Activated CD4-positive, alpha-beta T cell treated with anti-CD3 and anti-CD28 coated beads for 36 hours (primary cell): ENCODE measurements at regions not wholly inside any gene's neighbourhood (a gene's known extent, or its start where the extent isn't known, plus 50 kb on each side); places are given as distances from the start of the nearest gene placed in this dataset.

Experiments used
- ATAC-seq: fragments of 200-7000 bp; cut with Tn5 transposase; one replicate; pipeline ENCODE4 v1.10.0; 2021; ENCODE audit warnings: mild to moderate bottlenecking, moderate library complexity
- CTCF ChIA-PET: fragments of 350-600 bp; sonication (Branson Sonifier 250); formaldehyde crosslinking; loops from one replicate; lab custom pipeline; 2021; ENCODE audit warnings: antibody characterized with exemption; lab: Charles Lee
- POLR2A ChIA-PET: fragments of 350-600 bp; sonication (Branson Sonifier 250); formaldehyde crosslinking; loops from one replicate; lab custom pipeline; 2021; ENCODE audit warnings: antibody characterized with exemption, inconsistent platforms; lab: Charles Lee
- DNase-seq: peaks from one replicate; pipeline ENCODE4 v3.0.0-alpha.2; 2020
- H3K27ac Mint-ChIP-seq: one replicate; pipeline ENCODE4 v1.8.0; 2021; ENCODE audit warnings: mixed read lengths
- H3K27me3 Mint-ChIP-seq: one replicate; pipeline ENCODE4 v1.8.0; 2021; ENCODE audit warnings: mixed read lengths
- H3K36me3 Mint-ChIP-seq: one replicate; pipeline ENCODE4 v1.8.0; 2021; ENCODE audit warnings: low read depth, mixed read lengths
- H3K4me1 Mint-ChIP-seq: one replicate; pipeline ENCODE4 v1.8.0; 2021; ENCODE audit warnings: mixed read lengths
- H3K4me3 Mint-ChIP-seq: one replicate; pipeline ENCODE4 v1.8.0; 2021; ENCODE audit warnings: mild to moderate bottlenecking, moderate library complexity, mixed read lengths
- H3K9me3 Mint-ChIP-seq: one replicate; pipeline ENCODE4 v1.8.0; 2021; ENCODE audit warnings: low read depth, mixed read lengths
- intact Hi-C, 2 experiments: fragments of 100-400 bp; cut with DNase I in 1 of 2; cut with micrococcal nuclease in 1 of 2; formaldehyde crosslinking; loops; one replicate each; pipeline versions ENCODE4 v1.14.2 to v1.15.1; 2022 to 2024; cut with DNase I, micrococcal nuclease

DNA sequence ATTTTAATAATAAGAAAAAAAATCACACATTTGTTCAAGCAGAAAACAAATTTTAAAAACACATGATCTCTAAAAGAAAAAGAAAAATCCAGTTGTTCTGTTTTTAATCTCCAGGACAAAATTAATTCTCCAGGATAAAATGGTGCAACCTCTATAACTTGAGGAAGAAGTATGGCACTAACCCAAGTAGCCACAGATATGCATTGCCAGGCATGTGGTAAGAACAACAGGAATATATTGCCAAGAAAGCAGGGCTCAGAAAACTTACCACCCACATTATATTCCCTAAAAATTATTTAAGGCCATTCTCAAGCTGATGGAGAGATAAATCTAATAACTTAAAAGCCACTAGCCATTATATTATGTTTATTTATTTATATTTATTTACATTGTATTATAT lies 295.7 kb upstream of the TMCO5A start:
- no peaks in the 10 kb centered on the region for H3K9me3 Mint-ChIP-seq
- DNase-seq (no peak), ATAC-seq (no peak)
- H3K4me1 Mint-ChIP-seq = no peaks in the 10 kb centered on the region
- H3K36me3 Mint-ChIP-seq = no peaks in the 10 kb centered on the region
- intact Hi-C loops = no loop called here
- H3K27me3 Mint-ChIP-seq = no peaks in the 10 kb centered on the region
- CTCF ChIA-PET = interaction anchor here (1.0 to 1.1 kb wide), 2 partner anchors 11 to 13 kb away, joined by 3 to 4 read pairs; no protein-coding TSS in a partner anchor
- POLR2A ChIA-PET = no interaction called here
- no peak overlapping the region for H3K27ac Mint-ChIP-seq
- no peak overlapping the region for H3K4me3 Mint-ChIP-seq

DNA sequence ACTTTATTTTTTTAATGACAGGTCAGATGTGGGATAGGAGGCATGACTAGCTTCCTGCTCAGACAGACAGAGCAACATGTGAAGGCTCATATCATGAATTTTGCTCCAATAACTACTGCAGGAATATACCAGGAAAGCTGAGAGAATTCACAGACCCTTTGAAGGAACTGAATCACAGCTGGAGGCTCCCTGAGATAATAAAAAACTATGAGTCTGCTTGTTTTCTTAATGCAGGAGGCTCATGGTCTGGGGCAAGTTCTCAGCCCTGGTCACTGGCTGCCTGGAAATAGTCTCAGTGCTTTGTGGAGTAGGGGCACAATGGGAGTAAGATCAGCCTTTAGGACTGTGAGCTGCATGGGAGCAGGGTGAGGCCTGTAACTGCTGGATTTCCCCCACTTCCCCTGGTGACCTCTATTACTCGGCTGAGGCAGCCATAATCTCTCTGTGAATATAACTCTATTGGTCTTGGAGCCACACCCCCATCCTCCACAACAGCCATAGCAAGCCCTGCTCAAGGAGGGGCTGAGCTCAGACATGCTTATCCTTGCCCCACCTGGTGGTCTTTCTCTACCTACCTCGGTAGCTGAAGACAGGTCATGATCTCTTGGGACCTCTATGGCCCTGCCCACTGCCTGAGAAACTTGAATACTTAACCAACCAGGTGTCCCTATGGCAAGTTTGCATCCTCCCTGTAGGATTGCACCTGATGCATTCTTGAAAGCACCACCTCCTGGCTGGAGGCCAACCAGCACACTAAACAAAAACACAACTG lies 281.6 kb upstream of the TMCO5A start:
- Mint-ChIP-seq H3K27ac (no peak overlapping the region), H3K36me3 (no peaks in the 10 kb centered on the region), H3K4me3 (no peak overlapping the region), H3K4me1 (no peaks in the 10 kb centered on the region), H3K27me3 (no peaks in the 10 kb centered on the region), H3K9me3 (peaks cover 18% of the 10 kb centered on the region)
- POLR2A ChIA-PET = interaction anchor here (0.6 kb wide), 1 partner anchor 945 kb away, joined by 3 read pairs; no protein-coding TSS in a partner anchor
- intact Hi-C loops = no loop called here
- ATAC-seq (no peak), DNase-seq (no peak)
- CTCF ChIA-PET = interaction anchor here (0.7 kb wide), 1 partner anchor 889 kb away, joined by 4 read pairs; no protein-coding TSS in a partner anchor

DNA sequence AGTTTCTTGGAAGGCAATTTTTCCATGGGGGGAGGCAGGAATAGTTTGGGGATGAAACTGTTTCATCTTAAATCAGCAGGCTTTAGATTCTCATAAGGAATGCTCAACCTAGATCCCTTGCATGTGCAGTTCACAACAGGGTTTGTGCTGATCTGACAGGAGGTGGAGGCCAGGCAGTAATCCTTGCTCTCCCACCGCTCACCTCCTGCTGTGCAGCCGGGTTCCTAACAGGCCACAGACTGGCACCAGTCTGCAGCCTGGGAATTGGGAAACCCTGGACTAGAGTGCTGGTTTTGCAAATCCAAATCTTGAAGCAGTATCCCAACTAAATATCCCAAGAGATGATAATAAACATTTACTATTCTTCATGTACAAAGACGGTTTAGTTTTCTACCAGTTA lies 256.3 kb upstream of the TMCO5A start:
- H3K36me3 Mint-ChIP-seq = no peaks in the 10 kb centered on the region
- no peak overlapping the region for H3K4me3 Mint-ChIP-seq
- intact Hi-C loops = no loop called here
- no peak overlapping the region for H3K27ac Mint-ChIP-seq
- no peaks in the 10 kb centered on the region for H3K27me3 Mint-ChIP-seq
- no peaks in the 10 kb centered on the region for H3K9me3 Mint-ChIP-seq
- ChIA-PET CTCF (no interaction called here), POLR2A (no interaction called here)
- no peak for DNase-seq
- no peak for ATAC-seq
- no peaks in the 10 kb centered on the region for H3K4me1 Mint-ChIP-seq

DNA sequence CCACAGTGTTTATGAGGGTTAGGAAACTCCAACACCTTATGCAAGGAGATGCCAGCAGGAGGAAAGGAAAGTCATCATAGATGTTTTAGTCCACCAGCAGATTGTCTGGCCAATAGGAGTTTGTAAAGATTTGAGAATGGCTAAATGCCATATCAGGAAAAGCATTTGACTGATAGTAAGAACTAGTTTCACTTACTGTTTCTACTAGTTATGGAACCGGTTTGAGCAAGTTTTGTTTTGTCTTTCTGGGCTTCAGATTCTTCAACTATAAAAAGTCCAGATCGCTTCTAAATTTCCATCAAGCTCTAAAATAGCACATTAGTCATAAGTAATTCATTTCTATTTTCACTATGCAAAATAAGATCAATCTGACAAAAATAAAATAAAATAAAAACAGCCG lies 254.8 kb upstream of the TMCO5A start:
- ChIA-PET CTCF (no interaction called here), POLR2A (no interaction called here)
- H3K4me1 Mint-ChIP-seq = no peaks in the 10 kb centered on the region
- no peaks in the 10 kb centered on the region for H3K36me3 Mint-ChIP-seq
- intact Hi-C loops = no loop called here
- ATAC-seq (no peak), DNase-seq (no peak)
- no peak overlapping the region for H3K27ac Mint-ChIP-seq
- H3K4me3 Mint-ChIP-seq = no peak overlapping the region
- no peaks in the 10 kb centered on the region for H3K9me3 Mint-ChIP-seq
- no peaks in the 10 kb centered on the region for H3K27me3 Mint-ChIP-seq

DNA sequence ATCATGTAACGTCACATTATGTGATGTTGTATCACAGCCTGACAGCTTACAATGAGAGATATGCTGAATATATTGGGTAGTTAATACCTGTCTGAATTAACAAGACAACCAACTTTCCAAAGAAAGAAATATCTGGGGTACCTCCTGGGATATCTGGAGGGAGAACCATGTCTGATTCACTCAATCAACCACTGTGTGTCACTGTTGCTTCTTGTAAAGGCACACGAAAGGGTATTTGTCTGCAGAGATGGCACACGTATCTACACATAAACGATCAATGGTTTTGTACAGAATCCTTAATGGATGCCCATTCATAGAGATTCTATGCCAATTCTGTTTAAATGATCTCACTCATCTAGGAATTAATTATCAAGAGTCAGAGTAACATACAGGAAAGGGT lies 252.1 kb upstream of the TMCO5A start:
- Mint-ChIP-seq H3K4me1 (no peaks in the 10 kb centered on the region), H3K9me3 (no peaks in the 10 kb centered on the region), H3K4me3 (no peak overlapping the region), H3K27me3 (no peaks in the 10 kb centered on the region), H3K27ac (no peak overlapping the region), H3K36me3 (no peaks in the 10 kb centered on the region)
- CTCF ChIA-PET = no interaction called here
- POLR2A ChIA-PET = no interaction called here
- ATAC-seq = no peak
- no peak for DNase-seq
- intact Hi-C loops = no loop called here

DNA sequence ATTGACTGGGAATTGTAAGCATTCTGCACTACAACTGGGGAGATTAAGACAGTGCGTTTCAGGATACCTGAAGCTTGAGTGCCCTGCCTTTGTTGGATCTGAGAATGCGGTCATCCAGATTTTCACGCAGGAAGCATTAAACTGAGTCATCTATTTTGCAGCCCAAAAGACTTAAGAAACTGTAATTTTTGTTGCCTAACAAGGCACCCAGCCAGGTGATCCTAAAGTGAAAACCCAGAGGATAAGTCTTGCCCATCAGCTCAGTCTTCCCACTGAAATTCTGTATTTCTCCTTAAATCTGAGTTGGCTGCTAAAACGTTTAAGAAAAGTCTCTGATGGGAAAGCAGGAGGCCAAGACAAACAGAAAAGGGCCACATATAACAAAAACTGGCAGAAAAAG lies 242.5 kb upstream of the TMCO5A start:
- no peak overlapping the region for H3K27ac Mint-ChIP-seq
- POLR2A ChIA-PET = no interaction called here
- H3K4me1 Mint-ChIP-seq = no peaks in the 10 kb centered on the region
- H3K36me3 Mint-ChIP-seq = no peaks in the 10 kb centered on the region
- no peak overlapping the region for H3K4me3 Mint-ChIP-seq
- DNase-seq (no peak), ATAC-seq (no peak)
- intact Hi-C loops = no loop called here
- H3K9me3 Mint-ChIP-seq = no peaks in the 10 kb centered on the region
- no peaks in the 10 kb centered on the region for H3K27me3 Mint-ChIP-seq
- CTCF ChIA-PET = no interaction called here

DNA sequence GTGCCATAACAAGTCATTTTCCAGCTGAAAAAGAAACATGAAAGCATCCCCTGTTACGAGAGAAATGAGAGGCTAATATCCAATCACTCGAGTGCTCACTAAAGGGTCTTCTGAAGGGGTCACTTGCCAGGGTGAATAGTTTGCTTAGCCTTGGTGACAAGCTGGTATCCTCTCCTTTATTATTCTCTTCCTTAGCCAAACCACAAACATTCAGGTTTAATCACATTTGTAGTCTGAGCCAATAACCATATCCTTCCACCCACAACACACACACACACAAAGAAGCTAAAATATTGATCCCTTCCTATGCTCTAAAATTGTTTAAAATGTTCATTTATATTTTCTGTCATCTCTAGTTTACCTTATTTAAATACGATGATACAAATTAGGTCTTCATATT lies 240.5 kb upstream of the TMCO5A start:
- POLR2A ChIA-PET = no interaction called here
- ATAC-seq (no peak), DNase-seq (no peak)
- Mint-ChIP-seq H3K36me3 (no peaks in the 10 kb centered on the region), H3K27me3 (no peaks in the 10 kb centered on the region), H3K27ac (no peak overlapping the region), H3K4me1 (no peaks in the 10 kb centered on the region), H3K4me3 (no peak overlapping the region), H3K9me3 (no peaks in the 10 kb centered on the region)
- intact Hi-C loops = no loop called here
- CTCF ChIA-PET = no interaction called here

DNA sequence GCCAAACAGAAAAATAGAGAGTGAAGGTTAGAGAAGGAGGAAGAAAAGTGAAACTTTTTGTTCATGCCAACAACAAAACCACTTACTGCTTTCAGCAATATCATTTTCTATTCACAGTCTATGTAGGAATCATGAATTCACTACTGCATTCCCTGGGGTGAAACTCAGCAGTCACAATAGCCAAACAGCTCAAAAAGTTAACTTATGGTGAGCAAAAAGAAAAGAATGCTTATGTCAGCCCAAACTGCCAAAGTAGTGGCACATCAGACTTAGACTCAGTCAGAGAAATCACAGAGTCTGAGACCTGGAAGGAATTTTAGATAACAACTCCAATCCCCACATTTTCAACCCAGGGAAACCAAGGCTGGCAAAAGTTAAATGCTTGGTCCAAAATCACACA lies 238.7 kb upstream of the TMCO5A start:
- ChIA-PET CTCF (no interaction called here), POLR2A (interaction anchor here (0.6 kb wide), 1 partner anchor 479 kb away, joined by 3 read pairs; no protein-coding TSS in a partner anchor)
- intact Hi-C loops = no loop called here
- Mint-ChIP-seq H3K4me3 (no peak overlapping the region), H3K4me1 (no peaks in the 10 kb centered on the region), H3K27ac (no peak overlapping the region), H3K9me3 (no peaks in the 10 kb centered on the region), H3K36me3 (no peaks in the 10 kb centered on the region), H3K27me3 (no peaks in the 10 kb centered on the region)
- DNase-seq = no peak
- ATAC-seq = no peak

DNA sequence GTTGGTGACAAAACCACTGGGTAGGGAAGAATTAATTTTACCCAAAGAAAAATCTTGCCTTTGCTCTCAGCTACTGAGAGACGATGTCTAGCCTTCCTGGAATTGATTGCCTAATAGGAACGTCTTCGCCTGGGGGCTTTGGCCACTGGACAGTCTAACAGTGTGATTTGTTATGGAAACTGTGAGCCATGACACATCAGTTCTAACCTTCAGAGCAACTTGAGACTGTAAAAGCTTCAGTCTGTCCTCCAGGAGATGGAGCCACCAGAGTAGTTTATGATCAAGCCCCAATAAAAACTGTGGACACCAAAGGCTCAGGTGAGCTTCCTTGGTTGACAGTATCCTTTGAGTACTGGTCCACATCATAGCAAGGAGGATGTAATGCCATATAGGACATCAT lies 235.8 kb upstream of the TMCO5A start:
- Mint-ChIP-seq H3K9me3 (no peaks in the 10 kb centered on the region), H3K27ac (no peak overlapping the region), H3K4me1 (no peaks in the 10 kb centered on the region), H3K36me3 (no peaks in the 10 kb centered on the region), H3K27me3 (no peaks in the 10 kb centered on the region), H3K4me3 (no peak overlapping the region)
- intact Hi-C loops = no loop called here
- DNase-seq (no peak), ATAC-seq (no peak)
- ChIA-PET CTCF (no interaction called here), POLR2A (no interaction called here)

DNA sequence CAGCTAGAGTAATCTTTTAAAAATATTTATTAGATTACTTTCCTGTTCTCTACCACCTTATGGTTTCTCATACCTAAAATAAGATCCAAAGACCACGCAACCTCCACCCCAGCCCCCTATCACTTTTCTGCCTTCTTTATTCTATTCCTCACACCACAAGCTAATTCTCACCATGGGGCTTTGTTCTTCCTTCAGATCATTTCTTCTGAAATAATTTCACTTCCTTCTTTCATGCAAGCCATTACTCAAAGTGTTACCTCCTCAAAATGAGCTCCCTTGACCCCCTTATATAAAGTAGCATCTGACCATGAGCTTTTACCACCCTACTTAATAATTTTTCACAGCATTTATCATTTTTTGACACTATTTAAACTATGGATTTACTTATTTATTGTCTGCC lies 233.2 kb upstream of the TMCO5A start:
- Mint-ChIP-seq H3K4me3 (no peak overlapping the region), H3K4me1 (no peaks in the 10 kb centered on the region), H3K9me3 (no peaks in the 10 kb centered on the region), H3K36me3 (no peaks in the 10 kb centered on the region), H3K27ac (no peak overlapping the region), H3K27me3 (no peaks in the 10 kb centered on the region)
- intact Hi-C loops = no loop called here
- CTCF ChIA-PET = no interaction called here
- ATAC-seq = no peak
- no peak for DNase-seq
- POLR2A ChIA-PET = no interaction called here

DNA sequence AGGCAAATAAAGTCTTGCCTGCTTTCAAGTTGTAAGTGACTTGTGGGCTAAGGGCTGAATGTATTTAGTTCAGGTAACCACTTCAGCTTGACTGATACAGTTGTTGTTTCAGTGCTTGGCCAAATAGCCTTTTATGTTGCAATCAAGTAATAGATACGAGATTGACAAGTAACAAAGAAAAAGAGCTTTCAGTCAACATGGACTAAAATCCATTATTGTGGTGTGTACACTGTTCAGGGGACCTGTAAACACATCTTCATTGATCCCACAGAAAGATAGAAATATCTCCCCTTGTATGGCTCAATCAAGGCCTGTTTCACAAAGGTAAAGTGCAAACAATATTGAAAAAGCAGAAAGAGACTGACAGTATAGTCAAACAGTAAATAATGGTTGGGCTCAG lies 224.8 kb upstream of the TMCO5A start:
- Mint-ChIP-seq H3K36me3 (no peaks in the 10 kb centered on the region), H3K27me3 (peaks cover 2% of the 10 kb centered on the region), H3K9me3 (peaks cover 9% of the 10 kb centered on the region), H3K27ac (no peak overlapping the region), H3K4me1 (no peaks in the 10 kb centered on the region), H3K4me3 (no peak overlapping the region)
- ATAC-seq (no peak), DNase-seq (no peak)
- intact Hi-C loops = no loop called here
- POLR2A ChIA-PET = no interaction called here
- CTCF ChIA-PET = interaction anchor here (0.5 kb wide), 1 partner anchor 294 kb away, joined by 3 read pairs; no protein-coding TSS in a partner anchor

DNA sequence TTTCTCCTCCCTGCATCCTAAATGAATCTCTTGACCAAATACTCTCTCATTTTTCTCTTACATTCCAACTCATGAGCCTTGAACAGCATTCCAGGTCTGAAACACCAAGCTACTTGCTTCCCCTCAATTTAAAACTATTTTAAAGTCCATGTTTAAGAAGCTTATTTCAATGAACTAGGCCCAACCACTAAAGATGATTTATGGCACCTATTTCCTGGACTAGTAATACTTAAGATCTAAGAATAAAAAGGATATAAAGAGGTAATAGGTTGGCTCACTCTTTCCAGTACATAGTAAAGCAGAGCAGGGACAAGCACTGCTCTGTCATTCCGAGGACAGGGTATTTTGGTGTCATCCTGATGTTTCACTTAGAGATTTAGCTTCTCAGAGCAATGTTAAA lies 219.3 kb upstream of the TMCO5A start:
- no peaks in the 10 kb centered on the region for H3K36me3 Mint-ChIP-seq
- DNase-seq (no peak), ATAC-seq (no peak)
- no peaks in the 10 kb centered on the region for H3K4me1 Mint-ChIP-seq
- CTCF ChIA-PET = no interaction called here
- peaks cover 9% of the 10 kb centered on the region for H3K9me3 Mint-ChIP-seq
- no peak overlapping the region for H3K27ac Mint-ChIP-seq
- POLR2A ChIA-PET = no interaction called here
- H3K4me3 Mint-ChIP-seq = no peak overlapping the region
- no peaks in the 10 kb centered on the region for H3K27me3 Mint-ChIP-seq
- intact Hi-C loops = no loop called here
